ENCODE measurements at regions not wholly inside any gene's neighbourhood (a gene's known extent, or its start where the extent isn't known, plus 50 kb on each side); places are given as distances from the start of the nearest gene placed in this dataset.
"Not testable (repeated sequence)": the region's sequence is repeated elsewhere in the genome, so short reads cannot be mapped to it uniquely, and the experiment has no call there.

DNA sequence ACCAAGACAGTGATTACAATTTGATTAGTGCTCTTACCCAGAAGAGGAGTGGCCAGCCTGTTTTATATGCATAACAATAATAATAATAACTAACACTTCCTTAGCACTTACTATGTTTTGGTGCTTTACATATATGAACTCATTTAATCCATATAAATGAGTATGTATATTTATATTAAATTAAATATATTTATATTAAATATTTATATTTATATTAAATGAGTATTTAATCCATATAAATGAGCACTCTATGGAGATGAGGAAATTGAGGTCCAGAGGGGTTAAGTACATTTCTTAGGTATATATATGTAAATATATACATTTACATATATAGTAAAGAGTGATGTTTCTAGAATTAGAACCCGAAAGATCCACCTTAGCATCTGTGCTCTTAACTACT, 673.9 kb upstream of the ACVR2A start:
- no peak for DNase-seq

DNA sequence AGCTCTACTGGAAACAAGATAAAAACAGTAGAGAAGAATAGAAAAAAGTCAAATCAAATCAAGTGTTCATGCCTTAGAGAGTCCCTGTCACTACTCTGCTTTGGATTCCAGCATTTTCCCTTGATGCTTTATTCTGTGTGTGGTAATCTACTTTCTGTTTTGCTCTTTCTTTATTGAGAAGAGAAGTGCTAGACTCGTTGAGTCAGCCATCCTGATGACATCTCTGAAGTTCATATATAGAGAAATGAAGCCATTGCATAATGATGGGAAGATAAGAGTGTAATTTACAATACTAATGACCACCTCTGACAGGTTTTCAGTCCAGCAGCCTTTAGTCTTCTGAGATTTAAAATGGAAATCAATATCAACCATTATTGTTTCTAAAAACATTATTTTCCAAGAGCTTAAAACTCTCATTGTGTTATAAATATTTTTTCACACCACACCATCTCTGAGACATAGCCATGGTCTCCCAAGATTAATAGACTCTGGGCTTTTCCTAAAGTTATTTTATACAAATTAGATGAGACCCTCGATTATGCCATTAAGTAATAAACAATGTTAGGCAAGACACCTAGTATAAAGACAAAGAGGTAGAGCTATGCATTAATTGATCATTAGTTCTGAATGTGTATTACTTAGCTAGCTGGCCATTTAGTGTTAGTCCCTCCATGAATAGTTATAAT, 679.0 kb upstream of the ACVR2A start:
- no peak for DNase-seq

- no peak for DNase-seq
Observed at GRCh38 chr2:147164563-147164962, 680.3 kb upstream of the ACVR2A start.

GRCh38 chr2:147161746-147162145, 683.1 kb upstream of the ACVR2A start:
- DNase-seq: no peak

GRCh38 chr2:147156970-147157369, 687.9 kb upstream of the ACVR2A start:
- DNase-seq: no peak

DNA sequence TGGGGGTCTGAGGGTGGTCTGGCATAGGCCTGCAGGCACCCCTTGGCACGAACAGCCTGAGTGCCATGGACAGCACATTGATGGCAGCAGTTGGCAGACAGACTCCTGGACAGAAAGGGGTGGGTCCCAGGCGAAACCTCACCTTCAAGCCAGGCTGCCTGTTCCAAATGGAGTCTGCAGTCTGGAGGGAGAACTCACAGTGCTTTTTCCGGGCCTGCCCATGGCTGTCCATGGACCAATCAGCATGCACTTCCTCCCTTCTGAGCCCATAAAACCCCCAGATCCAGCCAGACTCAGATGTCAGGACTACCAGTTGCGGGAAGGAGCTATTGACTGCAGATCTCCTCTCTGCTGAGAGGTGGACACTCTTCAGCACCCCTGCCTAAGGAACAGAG, 694.6 kb upstream of the ACVR2A start:
- DNase-seq: no peak

DNA sequence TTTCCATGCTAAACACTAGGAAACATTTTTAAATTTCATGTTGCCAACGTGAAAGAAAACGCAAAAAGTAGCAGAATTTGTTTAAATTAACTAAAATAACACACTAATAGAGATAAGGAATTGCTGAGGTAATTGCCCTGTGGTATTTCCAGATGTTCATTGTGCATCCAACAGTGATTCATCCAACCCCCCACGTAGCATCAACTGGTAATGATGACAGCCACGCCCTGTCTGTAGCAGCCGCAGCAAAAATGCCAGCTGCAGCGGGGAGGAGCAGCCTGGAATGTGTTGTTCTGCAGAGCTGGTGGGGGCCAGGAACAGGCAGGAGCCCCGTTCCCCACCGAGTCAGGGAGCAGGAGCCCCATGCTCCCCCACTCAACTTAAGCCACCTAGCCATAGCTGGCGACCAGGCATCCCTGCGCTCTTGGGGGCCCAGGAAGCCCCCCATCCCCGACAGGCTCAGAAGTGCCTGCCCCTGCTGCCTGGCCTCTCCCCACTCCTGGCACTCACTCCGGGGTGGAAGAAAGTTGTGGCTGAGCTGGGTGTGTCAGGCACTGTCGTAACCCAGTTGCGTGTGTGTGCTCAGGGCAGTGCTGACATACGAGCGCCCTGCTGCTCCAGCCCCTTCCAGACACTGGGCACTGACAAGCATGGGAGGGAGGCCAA, 695.1 kb upstream of the ACVR2A start:
- DNase-seq: no peak

GRCh38 chr2:147147802-147148201, 697.0 kb upstream of the ACVR2A start:
- DNase-seq: no peak

DNA sequence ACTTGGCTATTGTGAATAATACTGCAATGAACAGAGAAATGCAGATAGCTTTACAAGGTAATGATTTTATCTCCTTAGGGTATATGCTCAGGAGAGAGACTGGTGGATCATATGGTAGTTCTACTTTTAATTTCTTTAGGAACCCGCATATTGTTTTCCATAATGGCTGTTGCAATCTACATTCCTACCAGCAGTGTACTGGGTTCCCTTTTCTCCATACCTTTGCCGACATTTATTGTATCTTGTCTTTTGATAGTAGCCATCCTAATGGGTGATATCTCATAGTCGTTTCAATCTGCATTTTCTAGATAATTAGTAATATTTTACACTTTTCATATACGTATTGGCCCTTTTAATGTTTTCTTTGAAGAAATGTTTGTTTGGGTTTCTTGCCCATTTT, 702.9 kb upstream of the ACVR2A start:
- DNase-seq: no peak

DNA sequence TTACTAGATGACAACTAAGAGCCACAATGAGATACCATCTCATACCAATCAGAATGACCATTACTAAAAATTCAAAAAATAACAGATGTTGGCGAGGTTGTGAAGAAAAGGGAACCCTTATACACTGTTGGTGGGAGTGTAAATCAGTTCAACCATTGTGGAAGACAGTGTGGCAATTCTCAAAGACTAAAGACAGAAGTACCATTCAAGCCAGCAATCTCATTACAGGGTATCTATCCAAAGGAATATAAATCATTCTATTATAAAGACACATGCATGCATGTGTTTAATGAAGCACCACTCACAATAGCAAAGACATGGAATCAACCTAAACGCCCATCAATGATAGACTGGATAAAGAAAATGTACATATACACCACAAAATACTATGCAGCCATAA, 705.1 kb upstream of the ACVR2A start:
- not testable (repeated sequence) for DNase-seq

- DNase-seq: no peak
Observed at GRCh38 chr2:147137711-147138110, 707.1 kb upstream of the ACVR2A start.

- DNase-seq: no peak
Observed at GRCh38 chr2:147135376-147135775, 709.5 kb upstream of the ACVR2A start.

DNA sequence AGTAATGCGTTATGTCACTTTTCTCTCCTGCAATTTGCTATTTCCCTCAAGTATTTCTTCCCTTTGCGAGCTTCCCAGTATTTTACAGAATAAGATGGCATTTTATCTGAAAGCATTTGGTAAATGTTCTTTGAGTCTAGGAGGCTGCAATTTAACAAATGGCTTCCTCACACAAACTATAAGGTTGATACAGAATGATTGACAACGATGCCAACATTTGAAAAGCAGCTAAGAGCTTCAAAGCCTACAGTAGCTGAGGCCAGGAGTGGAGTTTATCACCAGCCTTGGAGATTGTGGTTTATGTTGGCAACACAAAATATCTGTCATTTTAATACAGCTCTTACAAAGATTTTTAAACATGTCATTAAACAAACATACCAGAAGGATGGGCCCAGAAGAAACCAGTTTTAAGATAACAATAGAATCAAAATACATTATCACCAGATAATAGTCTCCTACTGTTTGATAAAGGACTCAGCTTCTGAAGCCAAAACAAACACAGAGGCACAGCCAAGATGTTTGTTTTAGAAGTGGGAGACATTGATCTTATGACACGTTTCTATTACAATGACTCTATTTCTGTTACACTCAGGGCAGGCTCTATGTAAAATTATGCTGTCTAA, 711.4 kb upstream of the ACVR2A start:
- DNase-seq: no peak

DNA sequence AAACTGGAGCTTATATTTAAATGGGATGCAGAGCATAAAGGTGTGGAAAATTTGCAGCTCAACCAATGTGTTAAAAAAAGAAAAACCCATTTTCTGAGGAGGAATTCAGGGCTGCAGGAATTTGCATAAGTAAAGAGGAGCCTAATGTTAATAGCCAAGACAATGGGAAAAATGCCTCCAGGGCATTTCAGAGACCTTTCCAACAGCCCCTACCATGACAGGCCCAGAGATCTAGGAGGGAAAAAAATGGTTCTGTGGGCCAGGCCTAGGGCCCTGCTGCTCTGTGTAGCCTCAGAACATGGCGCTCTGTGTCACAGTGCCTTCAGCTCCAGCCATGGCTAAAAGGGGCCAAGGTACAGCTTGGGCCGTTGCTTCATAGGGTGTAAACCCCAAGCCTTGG, 719.7 kb upstream of the ACVR2A start:
- no peak for DNase-seq

DNA sequence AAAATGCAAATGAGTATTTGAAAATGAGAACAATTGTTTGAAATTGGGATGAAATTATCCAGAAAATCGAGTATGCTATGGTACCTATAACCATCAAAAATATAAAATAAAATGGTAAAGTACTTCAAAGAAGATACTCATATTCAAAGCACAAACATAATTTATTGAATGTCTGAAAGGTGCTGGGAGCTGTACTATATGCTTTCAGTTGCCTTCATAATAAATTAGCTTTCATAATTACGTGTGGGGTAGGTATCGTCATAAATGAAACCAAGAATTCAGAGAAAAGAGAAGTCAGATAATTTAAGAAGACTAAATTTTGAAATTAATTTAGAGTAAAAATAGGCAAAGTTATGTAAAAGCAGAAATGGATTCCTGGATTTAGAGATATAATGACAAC, 721.9 kb upstream of the ACVR2A start:
- DNase-seq: no peak

DNA sequence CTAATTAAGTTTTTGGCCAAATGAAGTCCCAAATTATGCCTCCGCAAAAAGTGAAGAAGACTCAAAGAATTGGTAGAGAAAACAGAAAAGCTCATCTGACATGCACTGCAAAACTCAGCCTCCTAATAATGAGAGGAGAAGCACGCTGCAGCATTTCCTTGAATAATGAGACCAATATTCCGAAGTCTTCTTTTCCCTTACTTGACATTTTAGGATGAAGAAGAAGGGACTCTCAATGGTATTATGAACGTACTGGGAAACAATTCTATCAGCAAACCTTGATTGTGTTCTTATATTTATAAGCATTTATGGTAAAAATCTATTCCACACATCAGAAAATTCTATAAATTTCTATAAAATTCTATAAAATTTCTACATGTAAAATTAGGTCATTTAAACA, 733.9 kb upstream of the ACVR2A start:
- no peak for DNase-seq

DNA sequence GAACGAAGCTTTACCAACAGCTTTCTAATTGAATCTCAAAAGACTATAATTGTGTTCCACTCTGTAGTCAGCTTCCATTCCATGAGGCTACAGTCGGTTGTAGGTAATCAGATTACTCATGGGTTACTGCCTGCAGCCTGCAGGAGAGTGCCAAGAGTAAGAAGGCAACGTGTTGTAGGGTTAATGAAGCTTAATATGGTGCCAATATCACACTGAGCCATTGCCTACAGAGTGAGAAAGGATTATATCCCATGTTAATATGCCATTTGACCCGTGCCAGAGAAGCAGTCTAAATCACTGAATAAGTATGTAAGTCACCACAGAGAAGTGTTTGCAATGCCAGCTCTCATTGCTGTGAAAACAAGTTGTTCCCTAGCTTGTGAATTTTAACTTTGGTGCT, 734.5 kb upstream of the ACVR2A start:
- no peak for DNase-seq

GRCh38 chr2:147109291-147109690, 735.5 kb upstream of the ACVR2A start:
- no peak for DNase-seq

DNA sequence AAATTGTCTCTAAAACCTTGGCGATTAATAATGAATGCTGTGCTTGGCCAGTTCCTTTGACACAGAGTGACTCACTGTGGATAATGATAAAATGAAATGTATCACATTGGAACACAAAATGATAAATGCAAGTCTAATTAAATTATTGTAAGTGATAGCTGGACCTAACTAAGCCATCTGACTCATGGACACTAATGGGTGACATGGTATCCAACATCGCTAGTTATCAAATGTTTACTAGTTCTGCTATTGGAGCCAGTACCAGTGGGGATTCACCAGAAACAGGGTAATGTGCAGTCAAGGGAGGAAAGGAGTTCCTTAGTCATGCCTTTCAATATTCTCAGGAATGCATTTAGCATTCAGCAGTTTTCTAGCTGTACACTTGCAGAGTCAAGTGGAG, 736.3 kb upstream of the ACVR2A start:
- DNase-seq: no peak

GRCh38 chr2:147101941-147102790, 742.7 kb upstream of the ACVR2A start:
- no peak for DNase-seq

DNA sequence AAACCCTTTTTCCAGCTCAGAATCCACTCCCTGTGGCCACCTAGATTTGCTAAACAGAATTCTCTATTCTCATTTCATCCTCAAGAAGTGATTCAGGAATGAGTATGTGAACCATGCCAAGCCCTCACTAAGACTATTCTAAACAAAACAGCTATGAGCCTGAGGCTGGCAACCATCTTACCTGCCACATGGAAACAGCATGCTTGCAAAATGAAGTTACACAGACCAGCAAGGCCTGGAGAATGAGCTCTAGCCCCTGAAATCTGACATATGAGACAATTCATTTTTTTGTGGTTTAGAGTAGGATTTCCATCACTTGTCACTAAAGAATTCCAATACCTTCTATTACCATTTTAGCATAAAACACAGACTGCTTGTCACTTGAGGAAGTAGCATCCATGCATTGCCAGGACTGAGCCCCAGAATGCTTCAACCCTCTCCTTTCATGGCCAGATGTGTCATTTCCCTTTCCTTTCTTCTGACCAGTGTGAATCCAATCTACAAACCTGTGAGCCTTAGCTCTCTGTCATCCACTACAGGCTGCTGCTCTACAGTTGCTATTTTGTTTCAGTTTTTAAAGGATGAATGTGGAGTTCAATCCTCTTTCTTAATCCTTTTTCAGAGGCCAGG, 744.3 kb upstream of the ACVR2A start:
- DNase-seq: no peak

- DNase-seq: no peak
Observed at GRCh38 chr2:147099845-147100244, 745.0 kb upstream of the ACVR2A start.

DNA sequence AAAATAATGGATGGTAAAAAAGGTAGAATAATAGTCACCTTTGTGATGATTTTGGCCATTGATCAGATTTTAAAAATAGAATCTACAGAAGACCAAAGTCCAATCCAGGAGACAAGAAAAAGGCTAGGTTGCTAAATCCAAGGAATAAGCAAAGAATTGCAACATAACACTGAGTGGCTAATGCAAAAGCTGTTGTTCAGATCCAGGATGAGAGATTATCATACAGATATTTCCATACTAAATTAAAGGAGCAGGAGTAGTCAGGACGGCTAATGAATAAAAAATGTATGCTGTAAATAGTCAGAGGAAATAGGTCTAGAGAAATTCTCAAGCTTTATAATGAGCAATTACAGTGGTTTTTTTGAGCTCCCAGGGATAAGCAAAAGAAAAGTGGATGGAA, 745.9 kb upstream of the ACVR2A start:
- DNase-seq: no peak

Data from NCI-H187 treated with DMSO at 0.1 percent for 48 hours (cell line).